Myocyte (in vitro differentiated cells): ENCODE measurements at regions not wholly inside any gene's neighbourhood (a gene's known extent, or its start where the extent isn't known, plus 50 kb on each side); places are given as distances from the start of the nearest gene placed in this dataset.

Experiments
- DNase-seq: peaks from one replicate; pipeline ENCODE4 v3.0.0-alpha.2; 2012; ENCODE audit warnings: low read depth

- no peak for DNase-seq
Measured at GRCh38 chr16:87235810-87236515, 81.2 kb downstream of the C16orf95 start.

- DNase-seq: no peak
Measured at GRCh38 chr16:87236516-87237115, 80.6 kb downstream of the C16orf95 start.

- DNase-seq: no peak
Measured at GRCh38 chr16:87238361-87238715, 78.9 kb downstream of the C16orf95 start.

GRCh38 chr16:87239545-87239944 lies 77.6 kb downstream of the C16orf95 start:
- no peak for DNase-seq

GRCh38 chr16:87240211-87241136 lies 76.7 kb downstream of the C16orf95 start:
- peak; percentile 9 for DNase-seq

GRCh38 chr16:87241137-87241771 lies 75.9 kb downstream of the C16orf95 start:
- DNase-seq: no peak

- DNase-seq: no peak
Measured at GRCh38 chr16:87243478-87243877, 73.7 kb downstream of the C16orf95 start.

GRCh38 chr16:87244636-87245197 lies 72.5 kb downstream of the C16orf95 start:
- DNase-seq: no peak

- no peak for DNase-seq
Measured at GRCh38 chr16:87245511-87245910, 71.7 kb downstream of the C16orf95 start.

- no peak for DNase-seq
Measured at GRCh38 chr16:87246269-87247065, 70.7 kb downstream of the C16orf95 start.

- DNase-seq: no peak
Measured at GRCh38 chr16:87248714-87249113, 68.5 kb downstream of the C16orf95 start.

- DNase-seq: no peak
Measured at GRCh38 chr16:87249425-87249824, 67.8 kb downstream of the C16orf95 start.

- DNase-seq: no peak
Measured at GRCh38 chr16:87250431-87250960, 66.7 kb downstream of the C16orf95 start.

- no peak for DNase-seq
Measured at GRCh38 chr16:87252269-87252970, 64.8 kb downstream of the C16orf95 start.
